ENCODE measurements at regions not wholly inside any gene's neighbourhood (a gene's known extent, or its start where the extent isn't known, plus 50 kb on each side); places are given as distances from the start of the nearest gene placed in this dataset.

- Histone ChIP-seq H3K4me3 (replicated peaks in 1 of 3; ENCODE audit: insufficient read depth in 1 of 3, low read depth in 2 of 3, low read length in 3 of 3) (no peak overlapping the region), H3K4me1 (ENCODE audit: insufficient read depth, low read length) (no peaks in the 10 kb centered on the region), H3K27me3 (ENCODE audit: control insufficient read depth in 1 of 2, insufficient read depth in 2 of 2, low read length in 2 of 2) (no peaks in the 10 kb centered on the region), H3K4me2 (ENCODE audit: low read depth, low read length) (no peak overlapping the region), H3K9me3 (ENCODE audit: low read length) (no peaks in the 10 kb centered on the region), H3K79me2 (ENCODE audit: insufficient read depth, low read length) (no peaks in the 10 kb centered on the region), H4K20me1 (ENCODE audit: insufficient read depth, low read length) (no peaks in the 10 kb centered on the region), H3K36me3 (replicated peaks in 1 of 2; ENCODE audit: control insufficient read depth in 1 of 2, insufficient read depth in 2 of 2, low read length in 2 of 2) (no peaks in the 10 kb centered on the region), H3K27ac (ENCODE audit: extremely low read length, insufficient read depth, low read length) (no peak overlapping the region), H2AFZ (ENCODE audit: low read length) (no peak overlapping the region), H3K9ac (ENCODE audit: insufficient read depth, low read depth, low read length) (no peak overlapping the region)
- FAIRE-seq (no peak), ATAC-seq (no peak), DNase-seq (ENCODE audit: low spot score) (no peak)
- BruUV-seq (replicated peaks) = no TSS peak
- CTCF ChIA-PET (ENCODE audit: low intra/inter-chr PET ratio, low total read pairs) = no interaction called here
- TF ChIP-seq STAG1 (CRISPR knock-in tag; IDR thresholded peaks at IDR 0.05) (no peak), ARNT (IDR thresholded peaks at IDR 0.05) (no peak), PLRG1 (conservative IDR thresholded peaks at IDR 0.05) (no peak)
- 0% methylated on average over 1 of the region's 1 CpG for WGBS (ENCODE audit: low lambda C conversion rate)
- POLR2A ChIA-PET = no interaction called here
- intact Hi-C loops (cut with micrococcal nuclease; ENCODE audit: unreplicated experiment) = no loop called here
- in situ Hi-C loops (cut with HindIII; ENCODE audit: extremely low pct_ligation_motif_present, low pct_unique_long_range_greater_than_20kb) = no loop called here
Observed at GRCh38 chr5:145350513-145350912, 484.6 kb downstream of the PRELID2 start.

GRCh38 chr5:145347026-145347616 lies 488.0 kb downstream of the PRELID2 start:
- ATAC-seq (peak; percentile 84), FAIRE-seq (peak; percentile 74), DNase-seq (ENCODE audit: low spot score) (peak; percentile 9)
- no TSS peak for BruUV-seq (replicated peaks)
- ChIA-PET CTCF (ENCODE audit: low intra/inter-chr PET ratio, low total read pairs) (no interaction called here), POLR2A (no interaction called here)
- WGBS (ENCODE audit: low lambda C conversion rate) = 16% methylated on average over 4 of the region's 4 CpGs
- intact Hi-C loops (cut with micrococcal nuclease; ENCODE audit: unreplicated experiment) (loop anchor here (2.0 kb wide), 1 partner anchor 1144 kb away; no protein-coding TSS in a partner anchor), in situ Hi-C loops (cut with HindIII; ENCODE audit: extremely low pct_ligation_motif_present, low pct_unique_long_range_greater_than_20kb) (no loop called here)
- Histone ChIP-seq H3K36me3 (replicated peaks in 1 of 2; ENCODE audit: control insufficient read depth in 1 of 2, insufficient read depth in 2 of 2, low read length in 2 of 2) (no peaks in the 10 kb centered on the region), H3K27me3 (ENCODE audit: control insufficient read depth in 1 of 2, insufficient read depth in 2 of 2, low read length in 2 of 2) (no peaks in the 10 kb centered on the region), H3K9ac (ENCODE audit: insufficient read depth, low read depth, low read length) (no peak overlapping the region), H4K20me1 (ENCODE audit: insufficient read depth, low read length) (no peaks in the 10 kb centered on the region), H3K4me1 (ENCODE audit: insufficient read depth, low read length) (no peaks in the 10 kb centered on the region), H3K79me2 (ENCODE audit: insufficient read depth, low read length) (no peaks in the 10 kb centered on the region), H2AFZ (ENCODE audit: low read length) (no peak overlapping the region), H3K9me3 (ENCODE audit: low read length) (no peaks in the 10 kb centered on the region), H3K4me3 (replicated peaks in 1 of 3; ENCODE audit: insufficient read depth in 1 of 3, low read depth in 2 of 3, low read length in 3 of 3) (no peak overlapping the region), H3K27ac (ENCODE audit: extremely low read length, insufficient read depth, low read length) (no peak overlapping the region), H3K4me2 (ENCODE audit: low read depth, low read length) (no peak overlapping the region)
- TF ChIP-seq FOXA3 (CRISPR knock-in tag; IDR thresholded peaks at IDR 0.05) = 0 out of 2 replicates have a peak, but pooled peaks have one; percentile 16
- TF ChIP-seq, protein P1, sequence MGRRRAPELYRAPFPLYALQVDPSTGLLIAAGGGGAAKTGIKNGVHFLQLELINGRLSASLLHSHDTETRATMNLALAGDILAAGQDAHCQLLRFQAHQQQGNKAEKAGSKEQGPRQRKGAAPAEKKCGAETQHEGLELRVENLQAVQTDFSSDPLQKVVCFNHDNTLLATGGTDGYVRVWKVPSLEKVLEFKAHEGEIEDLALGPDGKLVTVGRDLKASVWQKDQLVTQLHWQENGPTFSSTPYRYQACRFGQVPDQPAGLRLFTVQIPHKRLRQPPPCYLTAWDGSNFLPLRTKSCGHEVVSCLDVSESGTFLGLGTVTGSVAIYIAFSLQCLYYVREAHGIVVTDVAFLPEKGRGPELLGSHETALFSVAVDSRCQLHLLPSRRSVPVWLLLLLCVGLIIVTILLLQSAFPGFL (CRISPR knock-in tag; IDR thresholded peaks at IDR 0.05) = no peak
- TF ChIP-seq NCOR1 (IDR thresholded peaks at IDR 0.05; ENCODE audit: borderline replicate concordance, low read length) = no peak
- no peak for TF ChIP-seq ZMYM2 (CRISPR knock-in tag; IDR thresholded peaks at IDR 0.05)
- peak; percentile 58 for TF ChIP-seq CTCF (CRISPR knock-in tag; IDR thresholded peaks at IDR 0.05)
- no peak for TF ChIP-seq ZNF251 (CRISPR knock-in tag; IDR thresholded peaks at IDR 0.05)
- no peak for TF ChIP-seq POLR2AphosphoS2 (IDR thresholded peaks at IDR 0.05; ENCODE audit: low read depth, low read length)

Measured in HepG2 (cell line).